HPDE6-E6E7 (cell line): ENCODE measurements at regions not wholly inside any gene's neighbourhood (a gene's known extent, or its start where the extent isn't known, plus 50 kb on each side); places are given as distances from the start of the nearest gene placed in this dataset.
"Not testable (repeated sequence)": the region's sequence is repeated elsewhere in the genome, so short reads cannot be mapped to it uniquely, and the experiment has no call there.

Experiments used
- DNase-seq: peaks from one replicate; pipeline ENCODE4 v3.0.0; 2011; ENCODE audit warnings: missing footprints; ENCODE audit errors: extremely low spot score

DNA sequence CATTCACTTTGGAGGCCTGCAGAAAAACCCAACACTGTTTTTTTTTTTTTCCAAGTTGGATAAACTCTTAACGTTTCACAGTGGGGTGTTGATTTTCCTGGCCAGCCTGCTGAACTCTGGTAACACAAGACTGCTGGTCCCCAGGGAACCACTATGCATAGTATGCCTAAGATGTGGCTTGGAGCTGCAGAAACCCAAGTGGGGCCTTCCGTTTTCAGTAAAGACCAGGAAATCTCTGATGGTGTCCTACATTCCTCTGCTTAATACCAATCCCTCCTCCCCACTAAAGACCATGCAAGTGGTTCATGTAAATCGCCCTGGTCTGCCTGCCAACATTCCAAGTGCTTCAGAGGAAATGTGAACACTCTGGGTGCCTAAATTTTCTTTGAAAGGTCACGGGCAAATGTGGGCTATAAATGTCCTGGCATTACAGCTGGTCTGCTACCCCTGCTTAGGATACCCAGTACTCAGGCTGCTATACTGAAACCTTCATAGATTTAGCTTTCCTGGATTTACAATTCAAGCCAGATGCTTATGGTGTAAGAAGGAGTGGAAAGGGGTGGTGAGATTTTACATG lies 615.4 kb downstream of the MAFB start:
- no peak for DNase-seq

DNA sequence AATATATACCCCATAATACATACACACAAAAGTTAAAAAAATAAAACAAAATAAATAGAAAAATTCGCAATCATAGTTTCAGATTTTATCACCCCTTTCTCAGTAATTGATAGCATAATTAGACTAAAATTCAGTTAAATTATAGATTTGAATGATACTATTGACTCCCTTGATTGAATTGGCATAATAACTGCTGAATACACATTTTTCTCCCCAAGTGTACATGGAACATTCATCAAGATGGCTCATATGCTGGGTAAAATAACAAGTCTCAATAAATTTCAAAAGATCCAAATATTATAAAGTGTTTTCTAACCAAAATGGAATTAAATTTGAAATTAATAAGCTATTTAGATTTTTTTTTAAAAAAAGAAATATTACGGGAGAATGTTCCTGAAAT lies 616.1 kb downstream of the MAFB start:
- no peak for DNase-seq

DNA sequence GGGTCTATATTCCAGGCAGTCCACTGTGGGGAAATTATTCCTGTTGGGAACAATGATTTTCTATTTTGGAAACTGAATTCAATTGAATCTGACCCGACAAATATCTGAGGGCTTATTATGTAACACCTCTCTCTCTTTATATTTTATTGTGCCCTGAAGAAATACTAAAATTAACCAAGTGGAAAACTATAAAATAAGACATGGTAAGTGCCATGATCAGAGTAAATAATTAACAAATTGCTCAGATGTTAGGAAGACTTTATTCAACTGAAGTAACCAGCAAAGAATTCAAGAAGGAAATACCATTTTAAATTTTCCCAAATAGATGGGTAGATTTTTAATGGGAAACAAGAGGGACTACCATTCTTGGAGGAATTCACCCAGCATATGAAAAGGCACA lies 632.9 kb downstream of the MAFB start:
- no peak for DNase-seq

DNA sequence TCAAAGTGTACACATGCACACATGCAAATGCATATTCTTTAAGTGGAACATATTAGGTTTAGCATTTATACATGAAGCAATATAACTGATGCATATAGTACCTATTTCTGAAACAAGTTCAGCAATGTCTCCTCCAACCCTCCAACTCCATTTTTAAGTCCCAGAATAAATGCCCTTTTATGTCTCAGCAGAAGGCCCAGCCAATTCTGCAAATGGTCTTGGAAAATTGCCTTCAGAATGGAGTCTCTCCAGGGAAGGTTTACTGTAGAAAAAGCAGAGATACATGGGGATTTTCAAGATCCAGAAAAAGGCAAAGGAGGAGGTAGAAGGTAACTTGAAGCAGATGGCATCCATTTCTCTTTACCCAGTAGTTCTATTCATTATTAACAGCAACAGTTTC lies 633.3 kb downstream of the MAFB start:
- no peak for DNase-seq

DNA sequence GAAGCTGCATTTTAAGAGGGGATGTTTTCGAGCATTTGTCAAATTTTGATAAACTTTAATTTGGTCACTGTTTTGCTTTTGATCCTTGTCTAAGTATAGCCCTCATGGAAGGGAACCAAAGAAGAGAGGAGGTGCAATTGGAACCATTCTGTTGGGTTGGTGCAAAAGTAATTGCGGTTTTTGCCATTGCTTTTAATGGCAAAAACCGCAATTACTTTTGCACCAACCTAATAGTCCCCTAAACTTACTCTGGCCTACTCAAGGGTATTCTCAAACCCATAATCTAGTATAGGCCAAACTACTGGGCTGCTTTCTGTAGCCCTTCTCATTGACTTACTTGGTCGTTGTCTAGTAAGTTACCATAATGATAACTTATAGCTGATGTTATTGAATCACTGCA lies 634.7 kb downstream of the MAFB start:
- DNase-seq: no peak

DNA sequence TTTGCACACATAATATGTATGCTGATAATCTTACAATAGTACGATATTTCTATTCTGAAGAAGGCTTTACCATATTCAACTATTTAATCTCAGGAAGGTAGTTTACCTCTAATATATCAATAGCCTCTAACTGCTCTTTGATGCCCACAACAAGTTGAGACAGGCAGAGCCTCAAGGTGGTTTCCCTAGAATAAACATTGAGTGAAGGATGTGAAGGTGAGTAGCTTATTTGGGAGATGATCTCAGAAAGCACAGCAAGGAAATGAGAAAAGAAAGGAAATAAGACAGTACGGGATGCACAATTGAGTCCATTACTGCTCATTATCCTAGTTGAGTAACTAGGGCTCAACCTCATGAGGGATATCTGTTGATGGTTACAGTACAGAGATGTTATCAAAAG lies 638.4 kb downstream of the MAFB start:
- DNase-seq: no peak

DNA sequence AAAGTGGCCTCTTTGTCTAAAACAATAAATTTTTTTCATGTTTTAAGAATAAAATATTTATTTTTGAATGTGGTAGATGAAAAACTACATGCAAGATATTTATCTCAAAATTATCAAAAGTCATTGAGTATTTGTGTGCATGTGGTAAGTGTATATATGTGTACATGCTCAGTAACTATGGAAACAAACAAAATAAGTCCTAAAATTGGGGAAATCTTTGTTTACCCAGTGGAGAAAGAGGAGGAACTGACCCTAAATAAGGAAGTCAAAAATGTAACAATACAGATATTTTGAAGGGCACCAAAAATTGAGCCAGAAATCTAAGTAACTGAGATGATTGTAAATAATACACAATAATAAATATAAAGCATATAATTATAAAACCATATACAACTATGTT lies 639.2 kb downstream of the MAFB start:
- DNase-seq: no peak

DNA sequence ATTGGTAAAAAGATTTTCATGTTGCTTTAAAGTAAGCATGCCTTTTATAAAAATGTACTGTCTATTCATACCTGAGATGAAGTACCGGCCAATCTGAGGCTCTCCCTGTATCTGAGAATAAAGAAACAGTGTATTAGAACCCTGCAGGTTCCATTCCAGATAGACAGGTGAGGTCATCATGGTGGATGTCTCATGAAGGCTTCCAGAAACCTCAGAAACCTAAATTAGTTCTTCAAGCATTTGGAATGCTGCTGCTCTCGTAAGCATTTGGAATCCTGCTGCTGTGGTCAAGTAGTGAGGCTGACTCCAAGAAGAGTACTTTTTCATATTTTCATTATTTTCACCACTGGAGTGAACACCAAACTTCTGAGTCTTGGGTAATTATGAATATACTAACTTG lies 642.3 kb downstream of the MAFB start:
- DNase-seq: no peak

DNA sequence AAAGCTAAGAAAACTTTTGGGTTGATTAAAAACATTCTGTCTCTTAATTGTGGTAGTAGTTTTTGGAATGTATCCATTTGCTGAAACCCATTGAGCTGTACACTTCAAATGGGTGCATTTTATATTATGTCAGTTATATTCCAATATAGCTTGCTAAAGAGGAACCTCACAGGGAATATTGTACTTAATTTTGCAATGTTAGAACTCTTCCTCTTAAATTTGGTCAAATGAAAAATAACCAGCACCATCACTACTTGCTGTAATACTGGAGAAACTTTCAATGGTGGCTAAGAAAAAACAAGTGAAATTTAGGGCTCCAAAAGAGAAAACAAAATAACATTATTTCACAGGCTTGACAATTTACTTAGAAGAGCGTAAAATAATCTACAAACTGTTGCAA lies 651.5 kb downstream of the MAFB start:
- no peak for DNase-seq

DNA sequence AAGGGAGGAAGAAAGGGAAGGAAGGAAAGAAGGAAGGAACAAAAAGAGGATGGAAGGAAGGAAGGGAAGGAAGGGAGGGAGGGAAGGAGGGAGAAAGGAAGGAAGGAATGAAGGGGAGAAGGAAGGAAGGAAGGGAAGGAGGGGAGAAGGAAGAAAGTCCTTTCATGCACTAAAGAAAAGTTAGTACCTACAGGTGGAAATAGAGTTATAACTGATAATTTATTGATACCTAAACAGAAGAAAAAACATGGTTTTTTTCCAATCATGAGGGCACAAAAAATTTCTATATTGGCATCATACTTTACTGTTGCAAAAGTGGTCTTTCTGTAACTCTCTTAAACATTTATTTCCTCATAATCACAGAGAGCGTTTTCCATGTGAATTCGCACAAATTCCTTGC lies 659.4 kb downstream of the MAFB start:
- no peak for DNase-seq

DNA sequence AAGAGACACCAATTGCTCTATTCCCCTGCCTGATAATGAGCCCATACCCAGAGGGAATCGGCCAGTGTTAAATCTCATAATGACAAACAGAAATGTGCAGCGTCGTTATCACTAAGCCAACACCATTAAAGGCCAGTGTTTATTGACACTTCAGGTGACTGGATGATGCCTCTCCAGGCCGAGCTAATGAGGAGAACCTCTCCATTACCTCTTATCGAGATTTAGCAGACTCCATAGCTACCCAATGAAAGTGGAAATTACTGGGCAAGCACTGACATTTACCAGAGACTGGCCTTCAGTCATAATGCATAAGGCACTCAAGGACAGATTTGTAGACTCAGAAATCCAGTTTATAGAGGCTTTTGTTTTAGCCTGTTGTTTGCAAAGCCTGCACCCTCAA lies 669.5 kb downstream of the MAFB start:
- DNase-seq: no peak

DNA sequence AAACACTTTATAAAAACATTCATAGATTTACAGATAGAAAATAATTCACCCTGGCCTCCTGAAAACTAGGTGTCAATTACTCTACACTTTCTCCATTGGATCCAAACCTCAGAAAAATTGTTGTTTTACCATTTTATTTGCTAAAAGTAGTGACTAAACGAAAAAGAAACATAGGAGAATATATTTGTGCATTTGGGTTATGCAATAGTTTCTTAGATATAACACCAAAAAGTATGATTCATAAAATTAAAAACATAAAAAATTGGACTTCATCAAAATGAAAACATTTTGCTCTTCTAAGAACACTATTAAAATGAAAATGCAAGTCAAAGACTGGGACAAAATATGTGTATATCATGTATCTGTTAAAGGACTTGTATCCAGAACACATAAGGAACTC lies 671.3 kb downstream of the MAFB start:
- DNase-seq: no peak

DNA sequence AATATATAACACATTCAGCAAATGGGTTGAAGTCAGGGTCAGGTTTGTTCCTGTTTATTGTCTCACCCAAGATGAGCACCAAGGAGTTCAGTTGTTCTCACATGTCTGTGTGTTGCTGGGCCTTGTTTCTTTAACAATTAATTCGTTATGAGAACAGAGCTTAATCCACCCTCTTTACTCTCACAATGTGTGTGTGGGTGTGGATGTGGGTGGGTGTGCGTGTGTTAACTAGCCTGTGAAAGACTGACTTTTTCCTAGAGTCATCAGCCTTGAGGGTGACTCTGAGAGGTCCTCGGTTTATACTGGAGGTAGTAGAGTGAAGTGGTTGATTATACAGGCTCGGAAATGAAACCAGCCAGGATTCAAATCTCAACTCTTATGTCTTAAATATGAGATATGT lies 672.1 kb downstream of the MAFB start:
- no peak for DNase-seq

DNA sequence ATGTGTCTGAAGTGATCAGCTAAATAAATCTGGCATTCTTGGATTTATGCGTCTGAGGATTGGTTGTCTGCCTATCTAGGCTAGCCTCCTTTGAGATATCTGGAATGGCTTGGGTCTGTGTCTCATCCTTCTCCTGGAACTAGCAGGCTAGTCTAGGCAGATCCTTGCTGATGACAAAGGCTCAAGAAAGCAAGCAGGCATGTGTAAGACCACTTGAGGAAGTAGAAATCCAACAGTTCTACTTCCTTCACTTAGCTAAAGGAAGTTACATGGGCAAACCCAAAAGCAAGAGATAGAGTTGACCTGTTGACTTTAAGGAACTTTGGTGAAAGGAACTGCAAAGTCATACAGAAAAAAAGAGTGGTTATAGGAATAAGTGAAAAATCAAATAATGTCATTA lies 672.6 kb downstream of the MAFB start:
- no peak for DNase-seq

DNA sequence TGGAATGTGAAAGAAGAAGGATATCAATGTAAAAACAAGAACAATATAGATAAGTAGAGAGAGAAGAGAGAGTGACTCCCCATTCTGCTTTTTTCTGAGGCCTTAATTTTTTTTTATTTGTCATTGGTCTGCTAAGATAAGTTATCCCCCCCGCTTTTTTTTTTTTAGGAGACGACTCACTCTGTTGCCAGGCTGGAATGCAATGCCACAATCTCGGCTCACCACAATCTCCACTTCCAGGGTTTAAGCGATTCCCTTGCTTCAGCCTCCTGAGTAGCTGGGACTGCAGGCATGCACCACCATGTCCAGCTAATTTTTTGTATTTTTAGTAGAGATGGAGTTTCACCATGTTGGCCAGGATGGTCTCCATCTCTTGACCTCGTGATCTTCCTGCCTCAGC lies 677.0 kb downstream of the MAFB start:
- DNase-seq: not testable (repeated sequence)

DNA sequence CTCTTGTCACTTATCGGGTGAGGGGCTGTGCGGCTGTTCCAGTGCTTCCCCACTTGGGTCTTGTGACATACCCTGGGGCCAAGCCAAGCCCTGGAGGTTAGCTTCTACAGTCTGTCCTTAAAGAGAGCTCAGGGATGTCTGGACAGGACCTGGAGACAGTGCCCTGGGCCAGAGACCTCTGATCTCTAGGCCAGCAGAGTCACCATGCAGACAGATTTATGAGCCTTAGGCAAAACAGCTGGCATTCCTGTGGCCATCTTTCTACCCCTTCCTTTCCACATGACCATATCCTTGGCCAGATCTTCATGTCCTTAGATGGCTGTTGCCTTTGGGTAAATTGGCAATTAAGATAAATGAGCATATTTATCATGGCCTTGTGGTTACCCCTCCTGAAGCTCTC lies 678.6 kb downstream of the MAFB start:
- DNase-seq: no peak

DNA sequence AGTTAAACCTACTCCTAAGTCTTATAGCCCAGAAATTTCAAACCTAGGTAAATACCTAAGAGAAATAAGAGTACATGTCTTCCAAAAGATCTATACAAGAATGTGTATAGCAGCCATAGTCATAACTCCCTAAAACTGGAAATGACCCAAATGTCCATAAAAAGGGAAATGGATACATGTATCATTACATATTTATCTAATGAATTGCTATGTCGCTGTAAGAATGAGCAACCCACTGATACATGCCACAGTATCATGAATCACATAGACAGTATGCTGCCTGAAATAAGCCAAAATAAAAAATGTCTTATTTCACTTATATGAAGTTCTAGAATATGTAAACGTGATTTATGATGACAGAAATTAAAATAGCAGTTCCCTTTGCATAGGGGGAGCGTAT lies 679.5 kb downstream of the MAFB start:
- DNase-seq: no peak

DNA sequence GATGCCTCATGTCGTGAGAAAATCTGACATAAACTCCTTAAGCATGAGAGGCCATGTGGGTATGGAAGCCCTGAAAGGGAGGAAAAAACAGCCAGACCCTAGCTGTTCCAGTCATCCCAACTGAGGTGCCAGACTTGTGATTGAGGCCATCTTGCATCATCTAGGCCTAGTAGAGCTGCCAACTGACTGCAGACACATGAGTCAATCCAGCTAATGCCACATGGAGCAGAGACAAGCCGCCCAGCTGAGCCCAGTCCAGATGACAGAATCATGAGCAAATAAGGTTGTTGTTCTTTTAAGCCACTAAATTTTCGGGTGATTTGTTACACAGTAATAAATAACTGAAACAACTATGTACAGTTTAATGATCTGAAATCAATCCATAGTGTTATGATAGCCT lies 680.9 kb downstream of the MAFB start:
- DNase-seq: no peak

DNA sequence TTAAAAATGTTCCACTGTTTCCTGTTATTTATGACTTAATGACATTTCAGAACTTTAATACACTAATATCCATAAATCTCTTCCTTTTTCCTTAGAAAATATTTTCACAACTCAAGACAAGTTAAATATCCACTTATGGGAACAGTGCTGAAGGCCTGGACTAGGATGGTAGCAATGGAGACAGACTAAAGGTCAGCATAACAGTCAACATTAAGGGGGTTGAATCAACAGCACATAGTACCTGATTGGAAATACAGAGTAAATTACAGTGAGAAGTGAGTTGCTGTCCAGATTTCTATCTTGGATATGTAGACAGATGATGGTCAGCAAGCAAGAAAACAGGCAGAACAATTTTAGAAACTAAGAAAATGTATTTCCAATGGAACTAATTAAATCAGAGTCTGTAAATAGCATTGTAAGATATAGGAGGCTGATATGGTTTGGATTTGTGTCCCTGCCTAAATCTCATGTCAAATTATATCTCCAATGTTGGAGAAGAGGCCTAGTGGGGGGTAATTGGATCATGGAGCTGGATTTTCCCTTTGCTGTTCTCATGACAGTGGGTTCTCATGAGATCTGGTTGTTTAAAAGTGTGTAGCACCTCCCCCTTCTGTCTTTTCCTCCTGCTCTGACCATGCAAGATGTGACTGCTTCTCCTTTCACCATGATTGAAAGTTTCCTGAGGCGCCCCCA lies 682.7 kb downstream of the MAFB start:
- DNase-seq: no peak

DNA sequence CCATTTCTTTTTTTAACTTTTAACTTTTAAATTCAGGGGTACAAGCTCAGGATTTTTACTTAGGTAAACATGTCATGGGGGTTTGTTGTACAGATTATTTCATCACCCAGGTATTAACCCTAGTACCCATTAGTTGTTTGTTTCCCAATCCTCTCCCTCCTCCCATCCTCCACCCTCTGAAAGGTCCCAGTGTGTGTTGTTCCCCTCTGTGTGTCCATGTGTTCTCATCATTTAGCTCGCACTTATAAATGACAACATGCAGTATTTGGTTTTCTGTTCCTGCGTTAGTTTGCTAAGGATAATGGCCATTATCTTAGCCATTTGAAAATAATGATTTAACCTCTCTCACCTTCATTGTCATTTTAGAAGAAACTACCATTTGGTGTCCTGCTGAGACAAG lies 684.9 kb downstream of the MAFB start:
- not testable (repeated sequence) for DNase-seq

DNA sequence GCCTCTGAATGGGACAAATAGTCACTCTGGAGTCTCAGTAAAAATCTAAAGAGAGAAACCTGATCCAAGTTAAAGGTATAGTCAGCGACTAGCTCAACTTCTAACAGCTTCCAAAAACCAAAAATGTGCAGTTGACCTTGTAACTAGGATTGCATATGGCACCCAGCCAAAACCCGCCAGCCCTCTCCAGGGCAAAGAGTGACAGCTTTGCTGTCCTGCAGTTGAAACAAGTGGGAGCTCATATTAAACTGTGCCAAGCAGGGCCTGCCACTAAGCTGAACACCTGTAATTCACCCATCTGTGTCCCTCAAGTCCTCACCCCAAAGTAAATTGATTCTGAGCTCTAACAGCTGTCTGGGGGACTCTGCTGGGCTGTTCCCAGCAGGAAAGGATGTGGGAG lies 695.3 kb downstream of the MAFB start:
- no peak for DNase-seq

DNA sequence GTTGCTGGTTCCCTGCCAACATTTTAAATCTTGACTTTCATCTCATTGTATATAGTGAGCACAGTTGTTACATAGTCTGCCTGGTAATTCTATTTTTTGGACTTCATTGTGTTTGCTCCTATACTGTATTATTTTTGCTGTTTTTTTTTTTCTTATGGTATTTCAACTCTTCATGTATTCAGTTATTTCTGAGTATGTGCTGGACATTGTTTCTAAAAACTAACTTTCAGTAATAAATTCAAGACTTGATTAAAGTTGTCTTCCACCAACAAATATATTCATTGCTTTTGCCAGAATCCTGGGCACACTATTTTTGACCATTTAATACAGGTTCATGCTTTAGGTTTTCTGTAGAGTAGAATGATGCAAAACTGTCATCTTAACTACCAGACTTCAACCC lies 698.3 kb downstream of the MAFB start:
- DNase-seq: no peak

DNA sequence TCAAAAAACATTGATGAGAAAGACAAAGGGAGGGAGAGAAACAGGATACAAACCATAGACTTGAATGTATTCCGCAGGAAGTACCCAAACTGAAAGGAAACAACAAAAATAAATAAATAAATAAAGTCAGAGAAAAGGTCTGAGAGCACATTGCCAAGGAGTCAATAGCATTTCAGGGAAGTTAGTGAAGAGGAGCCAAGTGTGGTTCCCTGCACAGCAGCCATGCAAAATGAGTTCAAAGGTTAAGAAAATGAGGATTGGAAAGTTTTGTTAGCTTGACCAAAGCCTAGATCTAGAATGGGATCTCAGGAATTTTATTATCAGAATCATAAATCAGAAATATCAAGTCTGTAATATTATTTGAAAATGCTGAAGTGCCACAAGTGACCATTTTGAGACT lies 700.0 kb downstream of the MAFB start:
- DNase-seq: no peak
